Psoas muscle (tissue), 7 donors: ENCODE measurements at regions not wholly inside any gene's neighbourhood (a gene's known extent, or its start where the extent isn't known, plus 50 kb on each side); places are given as distances from the start of the nearest gene placed in this dataset.

Experiments
- ATAC-seq, 4 donors: fragments of 200-7000 bp; cut with Tn5 transposase; one replicate each; pipeline ENCODE4 v1.9.1; 2020; ENCODE audit warnings: moderate library complexity in 3 of 4, mild to moderate bottlenecking in 2 of 4
- DNase-seq, 2 donors: peaks; one replicate each; pipeline ENCODE4 v3.0.0-alpha.2; 2020
- H3K27ac ChIP-seq: fragments of 200-600 bp; one replicate; pipeline ENCODE4 v1.8.0; 2022
- H3K27me3 ChIP-seq, 3 donors: fragments of 200-600 bp in 1 of 3; one replicate each; pipeline versions ENCODE4 v1.6.1 to v1.8.0; 2013 to 2022; ENCODE audit warnings: low read length in 2 of 3, mild to moderate bottlenecking in 2 of 3, moderate library complexity in 1 of 3; ENCODE audit not compliant: insufficient read depth in 3 of 3
- H3K36me3 ChIP-seq, 2 donors: fragments of 200-600 bp in 1 of 2; one replicate each; pipeline versions ENCODE4 v1.6.1 to v1.8.0; 2013 to 2022; ENCODE audit warnings: low read depth in 1 of 2, mild to moderate bottlenecking in 1 of 2, moderate library complexity in 1 of 2; ENCODE audit not compliant: insufficient read depth in 1 of 2
- H3K4me1 ChIP-seq: fragments of 200-600 bp; one replicate; pipeline ENCODE4 v1.8.0; 2022
- H3K4me3 ChIP-seq: fragments of 200-600 bp; one replicate; pipeline ENCODE4 v1.8.0; 2022; ENCODE audit warnings: mild to moderate bottlenecking
- H3K9me3 ChIP-seq: fragments of 200-600 bp; one replicate; pipeline ENCODE4 v1.8.0; 2022
- CTCF ChIP-seq: fragments of 200-600 bp; IDR thresholded peaks from one replicate; pipeline ENCODE4 v1.8.0; 2022; ENCODE audit warnings: antibody characterized with exemption
- WGBS, 3 donors: extraction: QIAGEN DNeasy Blood & Tissue Kit; methylation state at CpG; one replicate each; pipeline versions ENCODE4 v1.1.6 to v1.1.7; 2013; 5-methylcytosine and 5-hydroxymethylcytosine counted together
- intact Hi-C, 2 donors: fragments of 100-400 bp; cut with DNase I; formaldehyde crosslinking; loops; one replicate each; pipeline versions ENCODE4 v1.11.0 to v1.14.2; 2022
- donor health status: healthy with polysubstance abuse.
- donor health status: DM: no; HTN: no; CAD: no; lungs with moderate emphysema.
- donor health status: Bipolar disorder and iron deficiency.
- donor health status: healthy.
- donor health status: DM: yes; HTN: yes; CAD: no.
- donor health status: DM: no; HTN: no; CAD: no.
- donor health status: DM: yes; HTN: yes; CAD: no.

GRCh38 chr5:29944327-29944726 is 1249.2 kb upstream of the CDH6 start:
- no peak for TF ChIP-seq CTCF
- Histone ChIP-seq H3K27ac (no peak overlapping the region), H3K27me3 (no peaks in the 10 kb centered on the region), H3K36me3 (no peaks in the 10 kb centered on the region), H3K4me1 (no peaks in the 10 kb centered on the region), H3K4me3 (no peak overlapping the region), H3K9me3 (no peaks in the 10 kb centered on the region)
- DNase-seq (no peak), ATAC-seq (no peak)
- 74 to 83% (median 82%) methylated on average over 2 of the region's 2 CpGs for WGBS, 3 donors
- intact Hi-C loops, result no loop called here

- DNase-seq, result no peak
- ATAC-seq, result no peak
- H3K27me3 ChIP-seq, result no peaks in the 10 kb centered on the region
- no peaks in the 10 kb centered on the region for H3K9me3 ChIP-seq
- no peak overlapping the region for H3K4me3 ChIP-seq
- intact Hi-C loops, result no loop called here
- H3K36me3 ChIP-seq, result no peaks in the 10 kb centered on the region
- no peaks in the 10 kb centered on the region for H3K4me1 ChIP-seq
- TF ChIP-seq CTCF, result no peak
- H3K27ac ChIP-seq, result no peak overlapping the region
- WGBS, 3 donors, result 71 to 77% (median 74%) methylated on average over 3 of the region's 3 CpGs
These were observed 1251.4 kb upstream of the CDH6 start for GRCh38 chr5:29942089-29942488.

- no peak overlapping the region for H3K27ac ChIP-seq
- DNase-seq, result no peak
- no peaks in the 10 kb centered on the region for H3K36me3 ChIP-seq
- H3K4me3 ChIP-seq, result no peak overlapping the region
- no peaks in the 10 kb centered on the region for H3K4me1 ChIP-seq
- intact Hi-C loops, result no loop called here
- no peaks in the 10 kb centered on the region for H3K9me3 ChIP-seq
- no peaks in the 10 kb centered on the region for H3K27me3 ChIP-seq
- no peak for ATAC-seq
- WGBS, 3 donors, result 65 to 79% (median 75%) methylated on average over 1 of the region's 1 CpG
- TF ChIP-seq CTCF, result no peak
These were observed 1253.5 kb upstream of the CDH6 start for GRCh38 chr5:29939988-29940387.

GRCh38 chr5:29935371-29935770 is 1258.1 kb upstream of the CDH6 start:
- ATAC-seq, result no peak
- Histone ChIP-seq H3K27me3 (no peaks in the 10 kb centered on the region), H3K4me1 (no peaks in the 10 kb centered on the region), H3K4me3 (no peak overlapping the region), H3K27ac (no peak overlapping the region), H3K9me3 (no peaks in the 10 kb centered on the region), H3K36me3 (no peaks in the 10 kb centered on the region)
- DNase-seq, result no peak
- WGBS, 3 donors, result 90 to 94% (median 92%) methylated on average over 1 of the region's 1 CpG
- TF ChIP-seq CTCF, result no peak
- intact Hi-C loops, result no loop called here

GRCh38 chr5:29930316-29930715 is 1263.2 kb upstream of the CDH6 start:
- H3K36me3 ChIP-seq, result no peaks in the 10 kb centered on the region
- H3K4me1 ChIP-seq, result no peaks in the 10 kb centered on the region
- no peak for TF ChIP-seq CTCF
- DNase-seq (no peak), ATAC-seq (no peak)
- 62 to 65% (median 64%) methylated on average over 3 of the region's 3 CpGs for WGBS, 3 donors
- no peak overlapping the region for H3K27ac ChIP-seq
- H3K27me3 ChIP-seq, result no peaks in the 10 kb centered on the region
- H3K9me3 ChIP-seq, result no peaks in the 10 kb centered on the region
- intact Hi-C loops, result no loop called here
- H3K4me3 ChIP-seq, result no peak overlapping the region
